Erythroblast (primary cell): ENCODE measurements at regions not wholly inside any gene's neighbourhood (a gene's known extent, or its start where the extent isn't known, plus 50 kb on each side); places are given as distances from the start of the nearest gene placed in this dataset.

ENCODE experiments used
- GATA1 ChIP-seq: IDR thresholded peaks from 2 replicates; pipeline ENCODE4 v1.6.1; 2011; ENCODE audit warnings: low read depth, mild to moderate bottlenecking, control low read depth, low read length, moderate library complexity
- POLR2A ChIP-seq: IDR thresholded peaks from 2 replicates; pipeline ENCODE4 v1.6.1; 2011; ENCODE audit warnings: mild to moderate bottlenecking, low read length

- TF ChIP-seq POLR2A (no peak), GATA1 (no peak)
These were observed 121.1 kb upstream of the ASTN2 start for GRCh38 chr9:117535973-117536372.
